HG02884 (cell line): ENCODE measurements at regions not wholly inside any gene's neighbourhood (a gene's known extent, or its start where the extent isn't known, plus 50 kb on each side); places are given as distances from the start of the nearest gene placed in this dataset.
"Not testable (repeated sequence)": the region's sequence is repeated elsewhere in the genome, so short reads cannot be mapped to it uniquely, and the experiment has no call there.

ENCODE experiments used
- ATAC-seq: cut with Tn5 transposase; IDR thresholded peaks from one replicate; pipeline ENCODE4 v1.9.1; 2021; ENCODE audit warnings: mild to moderate bottlenecking, moderate library complexity; ENCODE audit not compliant: unreplicated experiment

DNA sequence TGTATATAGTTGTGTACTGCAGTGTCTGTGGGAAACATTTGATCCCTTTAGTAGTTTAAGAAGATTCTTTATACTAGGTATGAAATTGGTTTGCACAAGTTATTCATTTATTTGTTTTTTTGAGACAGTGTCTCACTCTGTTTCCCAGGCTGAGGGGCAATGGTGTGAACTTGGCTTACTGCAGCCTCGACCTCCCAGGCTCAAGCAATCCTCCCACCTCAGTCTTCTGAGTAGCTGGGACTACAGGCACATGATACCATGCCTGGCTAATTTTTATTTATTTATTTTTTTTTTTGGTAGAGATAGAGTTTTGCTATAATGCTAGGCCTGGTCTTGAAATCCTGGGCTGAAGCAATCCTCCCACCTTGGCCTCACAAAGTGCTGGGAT lies 209.4 kb downstream of the RASSF9 start:
- no peak for ATAC-seq

DNA sequence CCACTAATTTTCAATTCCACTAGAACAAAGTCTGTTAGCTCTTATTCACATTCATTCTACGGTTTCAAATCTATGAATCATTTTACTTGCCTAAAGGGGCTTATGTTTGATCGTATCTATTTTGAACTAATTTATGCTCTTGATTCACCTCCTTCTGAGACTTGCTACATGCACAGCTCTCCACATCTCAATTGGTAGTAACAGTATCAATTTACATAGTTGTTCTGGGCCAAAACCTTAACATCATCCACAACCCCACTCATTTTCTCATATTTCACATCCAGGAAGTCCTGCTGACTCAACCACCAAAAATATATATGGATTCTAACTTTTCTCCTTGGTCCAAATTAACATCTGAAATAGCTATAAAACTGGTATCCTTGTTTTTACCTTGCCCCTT lies 208.6 kb downstream of the RASSF9 start:
- ATAC-seq: no peak

GRCh38 chr12:85628562-85628961 lies 207.6 kb downstream of the RASSF9 start:
- ATAC-seq: not testable (repeated sequence)

- ATAC-seq: no peak
Measured at GRCh38 chr12:85630851-85631250, 205.4 kb downstream of the RASSF9 start.

- no peak for ATAC-seq
Measured at GRCh38 chr12:85632390-85632789, 203.8 kb downstream of the RASSF9 start.

DNA sequence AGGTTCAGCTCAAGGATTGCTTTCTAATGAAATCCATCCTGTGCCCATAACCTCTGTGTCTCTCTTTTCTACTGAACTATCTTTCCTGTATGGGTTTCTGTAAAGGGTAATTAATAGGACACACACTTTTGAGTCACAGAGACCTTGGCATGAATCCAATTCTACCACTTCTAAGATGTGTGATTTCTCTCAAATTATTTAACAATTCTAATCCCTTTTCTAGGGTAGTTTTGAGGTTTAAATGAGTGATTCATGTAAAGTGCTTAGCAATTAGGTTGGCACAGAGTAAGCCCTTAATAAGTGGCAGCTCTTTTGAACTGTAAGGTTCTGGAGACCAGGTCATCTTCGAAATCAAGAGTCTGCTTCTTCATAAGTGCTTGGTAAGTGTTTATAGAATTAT lies 202.7 kb downstream of the RASSF9 start:
- no peak for ATAC-seq

- ATAC-seq: no peak
Measured at GRCh38 chr12:85639834-85640233, 196.4 kb downstream of the RASSF9 start.

DNA sequence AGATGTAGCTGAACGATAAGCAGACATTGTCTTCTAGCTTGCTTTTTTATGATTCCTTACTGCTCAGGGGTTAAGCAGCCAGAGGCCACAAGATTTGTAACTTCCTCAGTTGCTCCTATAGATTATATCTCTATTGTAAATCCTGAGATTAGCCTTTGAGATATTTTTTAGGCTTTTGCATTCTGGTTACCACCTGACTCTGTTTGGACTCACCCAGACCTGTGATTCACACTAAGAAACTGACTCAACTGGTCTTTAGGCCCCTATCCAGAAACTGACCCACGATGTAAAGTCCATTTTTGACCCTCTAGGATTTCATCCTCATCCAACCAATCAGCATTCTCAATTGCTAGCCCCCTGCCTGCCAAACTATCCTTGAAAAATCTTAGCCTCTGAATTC lies 194.4 kb downstream of the RASSF9 start:
- no peak for ATAC-seq

GRCh38 chr12:85642288-85642687 lies 193.9 kb downstream of the RASSF9 start:
- ATAC-seq: peak; percentile 47

GRCh38 chr12:85642808-85643207 lies 193.4 kb downstream of the RASSF9 start:
- no peak for ATAC-seq

DNA sequence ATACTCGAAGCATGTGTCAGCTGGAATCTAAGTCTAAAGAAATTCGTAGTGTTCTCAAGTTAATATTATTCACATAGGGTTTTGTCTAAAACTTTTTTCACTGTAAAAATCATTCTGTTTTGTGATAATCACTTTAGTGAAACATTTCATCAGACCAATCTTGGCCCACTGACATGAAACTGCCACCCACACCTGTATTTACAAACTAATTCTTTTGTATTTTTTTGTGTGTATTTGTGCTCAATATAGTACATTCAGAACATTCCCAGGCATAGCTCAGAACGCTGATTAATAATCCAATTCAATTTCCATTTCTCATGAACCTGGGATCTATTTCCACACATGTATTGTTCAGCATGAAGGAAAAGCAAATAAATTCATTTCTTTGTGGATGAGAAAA lies 191.7 kb downstream of the RASSF9 start:
- ATAC-seq: no peak

GRCh38 chr12:85653731-85654455 lies 182.3 kb downstream of the RASSF9 start:
- ATAC-seq: no peak

DNA sequence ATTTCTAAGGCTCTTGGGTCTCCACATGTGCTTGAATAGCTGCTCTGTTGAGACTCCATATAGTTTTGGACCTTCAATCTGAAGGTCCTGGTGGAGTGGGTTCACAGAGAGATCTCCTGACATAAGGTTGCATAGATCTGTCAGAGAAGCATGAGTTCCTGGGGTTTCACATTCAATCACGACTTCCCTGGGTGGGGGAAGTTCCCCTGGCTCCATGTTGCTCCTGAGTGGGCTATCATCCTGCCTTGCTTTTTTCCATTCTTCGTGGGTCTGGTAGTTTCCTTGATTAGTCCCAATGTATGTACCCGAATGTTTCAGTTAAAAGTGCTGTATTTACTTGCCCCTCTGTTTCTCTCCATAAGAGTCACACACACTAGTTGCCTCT lies 181.8 kb downstream of the RASSF9 start:
- ATAC-seq: no peak

GRCh38 chr12:85656561-85656960 lies 179.6 kb downstream of the RASSF9 start:
- no peak for ATAC-seq

GRCh38 chr12:85657251-85657650 lies 179.0 kb downstream of the RASSF9 start:
- no peak for ATAC-seq

- ATAC-seq: no peak
Measured at GRCh38 chr12:85657836-85658630, 178.2 kb downstream of the RASSF9 start.

GRCh38 chr12:85659754-85660530 lies 176.3 kb downstream of the RASSF9 start:
- ATAC-seq: no peak

GRCh38 chr12:85661461-85662206 lies 174.6 kb downstream of the RASSF9 start:
- no peak for ATAC-seq

DNA sequence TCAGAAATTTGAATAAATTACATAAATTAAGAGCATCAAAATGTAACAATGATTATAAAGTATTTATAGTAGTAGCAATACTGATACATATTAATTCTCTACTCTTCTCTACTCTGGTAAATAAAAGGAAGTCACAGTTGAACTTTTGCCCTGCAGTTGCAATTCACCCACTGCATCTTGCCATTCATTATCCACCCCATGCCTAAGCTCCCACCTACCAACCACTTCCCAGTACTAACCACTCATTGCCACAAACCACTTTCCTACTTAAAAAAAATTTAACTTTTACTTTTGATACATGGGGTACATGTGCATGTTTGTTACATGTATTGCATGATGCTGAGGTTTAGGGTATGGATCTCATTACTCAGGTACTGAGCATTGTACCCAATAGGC lies 174.0 kb downstream of the RASSF9 start:
- ATAC-seq: no peak

- no peak for ATAC-seq
Measured at GRCh38 chr12:85663631-85664030, 172.6 kb downstream of the RASSF9 start.

DNA sequence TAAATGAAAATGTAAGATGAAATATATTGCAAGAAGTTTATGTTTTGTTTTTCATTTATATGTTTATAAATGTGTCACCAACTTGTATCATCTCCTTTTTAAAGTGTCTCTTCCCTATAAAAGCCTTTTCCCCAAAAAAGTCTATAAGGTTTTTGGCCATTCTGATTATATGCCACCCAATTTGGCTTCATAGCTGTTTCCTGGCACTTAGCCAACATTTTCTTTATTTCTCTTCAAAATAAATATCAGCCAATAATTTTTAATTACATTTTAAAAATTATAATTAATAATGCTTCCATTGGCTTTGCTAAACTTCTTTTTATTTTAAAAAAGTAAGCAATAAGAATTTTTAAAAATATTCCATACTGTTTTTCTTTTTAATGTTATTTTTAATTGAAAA lies 171.8 kb downstream of the RASSF9 start:
- no peak for ATAC-seq
